Neural cell (in vitro differentiated cells): ENCODE measurements at regions not wholly inside any gene's neighbourhood (a gene's known extent, or its start where the extent isn't known, plus 50 kb on each side); places are given as distances from the start of the nearest gene placed in this dataset.
"Not testable (repeated sequence)": the region's sequence is repeated elsewhere in the genome, so short reads cannot be mapped to it uniquely, and the experiment has no call there.

ENCODE experiments used
- H2AFZ ChIP-seq: fragments of 200-600, 300-800 bp; sonication (generic), shearing (Covaris generic); 2 replicates; pipeline ENCODE4 v1.6.0; 2014; ENCODE audit warnings: low read depth, mild to moderate bottlenecking, antibody characterized with exemption, low read length, moderate library complexity
- H3F3A ChIP-seq: fragments of 200-600 bp; shearing (Covaris generic); 2 replicates; pipeline ENCODE4 v1.6.1; 2016; ENCODE audit warnings: mild to moderate bottlenecking, moderate library complexity, mixed read lengths, antibody characterized with exemption, low read length; ENCODE audit not compliant: insufficient read depth, poor library complexity, severe bottlenecking
- H3K27ac ChIP-seq: fragments of 200-600, 300-800 bp; sonication (generic), shearing (Covaris generic); 2 replicates; pipeline ENCODE4 v1.5.1; 2014; ENCODE audit warnings: mild to moderate bottlenecking, low read length, moderate library complexity
- H3K27me3 ChIP-seq: fragments of 300-800, 200-600 bp; sonication (generic), shearing (Covaris generic); 2 replicates; pipeline ENCODE4 v1.6.0; 2014; ENCODE audit warnings: mild to moderate bottlenecking, low read depth, low read length, moderate library complexity; ENCODE audit not compliant: insufficient read depth
- H3K36me3 ChIP-seq: fragments of 300-800, 200-600 bp; sonication (generic), shearing (Covaris generic); 2 replicates; pipeline ENCODE4 v1.5.1; 2014; ENCODE audit warnings: mild to moderate bottlenecking, antibody characterized with exemption, low read length, moderate library complexity; ENCODE audit not compliant: insufficient read depth
- H3K4me2 ChIP-seq: fragments of 300-800, 200-600 bp; sonication (generic), shearing (Covaris generic); 2 replicates; pipeline ENCODE4 v1.6.0; 2014; ENCODE audit warnings: mild to moderate bottlenecking, low read length
- H3K4me3 ChIP-seq: fragments of 300-800, 200-600 bp; sonication (generic), shearing (Covaris generic); 2 replicates; pipeline ENCODE4 v1.5.1; 2014; ENCODE audit warnings: mild to moderate bottlenecking, low read length, moderate library complexity
- H3K79me2 ChIP-seq: fragments of 200-600 bp; shearing (Covaris generic); replicated peaks from 2 replicates; pipeline ENCODE4 v1.6.0; 2014; ENCODE audit warnings: mild to moderate bottlenecking, low read length, moderate library complexity; ENCODE audit not compliant: insufficient read depth
- H3K9ac ChIP-seq: fragments of 300-800, 200-600 bp; sonication (generic), shearing (Covaris generic); 2 replicates; pipeline ENCODE4 v1.6.1; 2016; ENCODE audit warnings: mild to moderate bottlenecking, low read length, mixed read lengths
- H3K9me2 ChIP-seq: fragments of 200-600 bp; shearing (Covaris generic); 2 replicates; pipeline ENCODE4 v1.6.1; 2016; ENCODE audit warnings: mild to moderate bottlenecking, low read length, mixed read lengths; ENCODE audit not compliant: insufficient read depth
- H3K9me3 ChIP-seq: fragments of 200-600, 300-800 bp; sonication (generic), shearing (Covaris generic); 2 replicates; pipeline ENCODE4 v1.6.1; 2016; ENCODE audit warnings: mild to moderate bottlenecking, mixed run types, low read length, moderate library complexity, mixed read lengths
- H4K20me1 ChIP-seq: fragments of 200-600 bp; shearing (Covaris generic); 2 replicates; pipeline ENCODE4 v1.6.1; 2016; ENCODE audit warnings: mild to moderate bottlenecking, mixed run types; ENCODE audit not compliant: insufficient read depth
- EP300 ChIP-seq: fragments of 450-650 bp; conservative IDR thresholded peaks from 2 replicates; pipeline ENCODE4 v1.6.1; 2014; ENCODE audit warnings: antibody characterized with exemption, mild to moderate bottlenecking, moderate library complexity; ENCODE audit not compliant: poor library complexity, severe bottlenecking
- EZH2 ChIP-seq: fragments of 200-600, 300-800 bp; shearing (Covaris generic), sonication (generic); IDR thresholded peaks from 2 replicates; pipeline ENCODE4 v1.6.1; 2014; ENCODE audit warnings: antibody characterized with exemption, low read length, borderline replicate concordance, mild to moderate bottlenecking; ENCODE audit not compliant: insufficient read depth, poor library complexity, severe bottlenecking
- MXI1 ChIP-seq: fragments of 450-650 bp; conservative IDR thresholded peaks from 2 replicates; pipeline ENCODE4 v1.6.1; 2014; ENCODE audit warnings: antibody characterized with exemption, mild to moderate bottlenecking; ENCODE audit not compliant: poor library complexity, severe bottlenecking
- POLR2AphosphoS5 ChIP-seq: IDR thresholded peaks from 2 replicates; pipeline ENCODE4 v1.6.1; 2012
- RAD21 ChIP-seq: fragments of 450-650 bp; conservative IDR thresholded peaks from 2 replicates; pipeline ENCODE4 v1.6.1; 2014; ENCODE audit warnings: antibody characterized with exemption, mild to moderate bottlenecking, moderate library complexity
- SMC3 ChIP-seq: fragments of 450-650 bp; conservative IDR thresholded peaks from 2 replicates; pipeline ENCODE4 v1.6.1; 2014; ENCODE audit warnings: antibody characterized with exemption, mild to moderate bottlenecking, moderate library complexity; ENCODE audit not compliant: poor library complexity
- TAF1 ChIP-seq: IDR thresholded peaks from 2 replicates; pipeline ENCODE4 v1.6.1; 2012; ENCODE audit warnings: low read depth
- TF ChIP-seq, protein P1 (sequence below): IDR thresholded peaks from 2 replicates; pipeline ENCODE4 v1.6.1; 2012; ENCODE audit warnings: borderline replicate concordance
- TF ChIP-seq, protein P2 (sequence below): fragments of 450-650 bp; IDR thresholded peaks from 2 replicates; pipeline ENCODE4 v1.5.1; 2014; ENCODE audit warnings: antibody characterized with exemption, mild to moderate bottlenecking, moderate library complexity; ENCODE audit not compliant: poor library complexity, severe bottlenecking

DNA sequence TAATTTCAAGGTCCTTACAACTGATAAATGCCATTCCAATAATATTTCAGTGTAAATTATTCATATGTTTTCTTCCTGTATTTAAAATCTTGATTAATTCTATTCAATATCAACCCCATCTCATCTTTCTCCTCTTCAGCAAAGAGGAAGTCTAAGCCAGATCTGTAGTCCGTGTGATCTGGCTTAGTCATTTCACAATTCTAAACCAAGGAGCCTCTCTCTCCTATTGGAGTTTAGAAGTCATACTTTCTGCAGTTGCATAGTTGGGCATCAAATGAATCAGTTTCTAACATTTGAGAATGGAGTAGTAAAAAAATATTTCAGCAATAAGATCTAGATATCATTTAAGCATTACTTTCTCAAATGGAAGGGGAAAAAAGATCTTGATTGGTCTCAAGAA lies 354.9 kb downstream of the JRKL start:
- H4K20me1 ChIP-seq, result no peaks in the 10 kb centered on the region
- H3K9ac ChIP-seq, result no peak overlapping the region
- no peak overlapping the region for H3K4me2 ChIP-seq

DNA sequence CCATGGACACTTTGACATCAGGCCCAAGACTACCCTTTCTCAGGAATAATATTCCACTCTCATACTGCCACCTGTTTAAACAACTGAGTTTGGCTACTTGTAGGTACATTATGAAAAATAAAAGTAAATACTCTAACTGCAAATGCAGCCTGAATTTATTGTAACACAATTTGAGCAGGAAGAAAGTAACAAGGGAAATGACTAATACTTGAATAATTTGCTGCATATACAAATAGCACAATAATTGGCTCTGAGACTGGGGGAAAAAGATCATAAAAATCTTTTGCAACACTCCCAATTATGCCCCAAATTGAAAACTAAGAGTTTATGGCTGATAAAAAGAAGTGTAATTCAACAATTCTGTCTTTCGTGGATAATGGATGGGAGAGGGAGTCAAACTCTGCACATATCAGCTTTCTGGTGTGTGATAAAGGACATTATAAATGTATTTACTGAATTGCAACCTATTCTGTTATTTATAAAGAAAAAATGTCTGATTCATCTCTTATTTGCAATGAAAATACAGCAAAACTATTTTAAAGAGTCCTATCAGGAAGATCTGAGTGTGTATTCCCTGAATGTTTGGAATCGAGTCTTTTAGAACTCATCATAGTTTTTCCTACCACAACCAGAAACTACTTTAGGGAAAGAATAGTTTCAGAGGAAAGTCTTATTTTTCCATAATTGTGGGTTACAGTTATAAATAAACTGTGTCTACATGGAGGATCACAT lies 359.0 kb downstream of the JRKL start:
- Histone ChIP-seq H2AFZ (no peak overlapping the region), H3K36me3 (no peaks in the 10 kb centered on the region), H3K4me2 (no peak overlapping the region), H3K9me3 (no peaks in the 10 kb centered on the region), H3K27ac (no peak overlapping the region), H3K9ac (no peak overlapping the region), H3K79me2 (no peaks in the 10 kb centered on the region), H3F3A (no peaks in the 10 kb centered on the region), H4K20me1 (no peaks in the 10 kb centered on the region), H3K27me3 (no peaks in the 10 kb centered on the region), H3K4me3 (no peak overlapping the region), H3K9me2 (no peaks in the 10 kb centered on the region)
- no peak for TF ChIP-seq SMC3
- no peak for TF ChIP-seq TAF1
- TF ChIP-seq POLR2AphosphoS5, result no peak
- TF ChIP-seq, protein P1, sequence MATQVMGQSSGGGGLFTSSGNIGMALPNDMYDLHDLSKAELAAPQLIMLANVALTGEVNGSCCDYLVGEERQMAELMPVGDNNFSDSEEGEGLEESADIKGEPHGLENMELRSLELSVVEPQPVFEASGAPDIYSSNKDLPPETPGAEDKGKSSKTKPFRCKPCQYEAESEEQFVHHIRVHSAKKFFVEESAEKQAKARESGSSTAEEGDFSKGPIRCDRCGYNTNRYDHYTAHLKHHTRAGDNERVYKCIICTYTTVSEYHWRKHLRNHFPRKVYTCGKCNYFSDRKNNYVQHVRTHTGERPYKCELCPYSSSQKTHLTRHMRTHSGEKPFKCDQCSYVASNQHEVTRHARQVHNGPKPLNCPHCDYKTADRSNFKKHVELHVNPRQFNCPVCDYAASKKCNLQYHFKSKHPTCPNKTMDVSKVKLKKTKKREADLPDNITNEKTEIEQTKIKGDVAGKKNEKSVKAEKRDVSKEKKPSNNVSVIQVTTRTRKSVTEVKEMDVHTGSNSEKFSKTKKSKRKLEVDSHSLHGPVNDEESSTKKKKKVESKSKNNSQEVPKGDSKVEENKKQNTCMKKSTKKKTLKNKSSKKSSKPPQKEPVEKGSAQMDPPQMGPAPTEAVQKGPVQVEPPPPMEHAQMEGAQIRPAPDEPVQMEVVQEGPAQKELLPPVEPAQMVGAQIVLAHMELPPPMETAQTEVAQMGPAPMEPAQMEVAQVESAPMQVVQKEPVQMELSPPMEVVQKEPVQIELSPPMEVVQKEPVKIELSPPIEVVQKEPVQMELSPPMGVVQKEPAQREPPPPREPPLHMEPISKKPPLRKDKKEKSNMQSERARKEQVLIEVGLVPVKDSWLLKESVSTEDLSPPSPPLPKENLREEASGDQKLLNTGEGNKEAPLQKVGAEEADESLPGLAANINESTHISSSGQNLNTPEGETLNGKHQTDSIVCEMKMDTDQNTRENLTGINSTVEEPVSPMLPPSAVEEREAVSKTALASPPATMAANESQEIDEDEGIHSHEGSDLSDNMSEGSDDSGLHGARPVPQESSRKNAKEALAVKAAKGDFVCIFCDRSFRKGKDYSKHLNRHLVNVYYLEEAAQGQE, result no peak
- TF ChIP-seq, protein P2, sequence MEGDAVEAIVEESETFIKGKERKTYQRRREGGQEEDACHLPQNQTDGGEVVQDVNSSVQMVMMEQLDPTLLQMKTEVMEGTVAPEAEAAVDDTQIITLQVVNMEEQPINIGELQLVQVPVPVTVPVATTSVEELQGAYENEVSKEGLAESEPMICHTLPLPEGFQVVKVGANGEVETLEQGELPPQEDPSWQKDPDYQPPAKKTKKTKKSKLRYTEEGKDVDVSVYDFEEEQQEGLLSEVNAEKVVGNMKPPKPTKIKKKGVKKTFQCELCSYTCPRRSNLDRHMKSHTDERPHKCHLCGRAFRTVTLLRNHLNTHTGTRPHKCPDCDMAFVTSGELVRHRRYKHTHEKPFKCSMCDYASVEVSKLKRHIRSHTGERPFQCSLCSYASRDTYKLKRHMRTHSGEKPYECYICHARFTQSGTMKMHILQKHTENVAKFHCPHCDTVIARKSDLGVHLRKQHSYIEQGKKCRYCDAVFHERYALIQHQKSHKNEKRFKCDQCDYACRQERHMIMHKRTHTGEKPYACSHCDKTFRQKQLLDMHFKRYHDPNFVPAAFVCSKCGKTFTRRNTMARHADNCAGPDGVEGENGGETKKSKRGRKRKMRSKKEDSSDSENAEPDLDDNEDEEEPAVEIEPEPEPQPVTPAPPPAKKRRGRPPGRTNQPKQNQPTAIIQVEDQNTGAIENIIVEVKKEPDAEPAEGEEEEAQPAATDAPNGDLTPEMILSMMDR, result no peak
- TF ChIP-seq RAD21, result no peak
- TF ChIP-seq EP300, result no peak
- TF ChIP-seq EZH2, result no peak
- TF ChIP-seq MXI1, result no peak

More for the DNA sequence above, 354.9 kb downstream of the JRKL start:
- Histone ChIP-seq H3K27ac (no peak overlapping the region), H3K79me2 (no peaks in the 10 kb centered on the region), H3K4me3 (no peak overlapping the region), H3K27me3 (no peaks in the 10 kb centered on the region), H3K9me2 (no peaks in the 10 kb centered on the region), H2AFZ (no peak overlapping the region), H3K9me3 (no peaks in the 10 kb centered on the region), H3K36me3 (no peaks in the 10 kb centered on the region), H3F3A (no peaks in the 10 kb centered on the region)
- no peak for TF ChIP-seq MXI1
- no peak for TF ChIP-seq RAD21
- TF ChIP-seq EP300, result no peak
- TF ChIP-seq, protein P1, result no peak
- TF ChIP-seq EZH2, result no peak
- TF ChIP-seq SMC3, result no peak
- no peak for TF ChIP-seq POLR2AphosphoS5
- TF ChIP-seq, protein P2, result no peak
- TF ChIP-seq TAF1, result no peak

DNA sequence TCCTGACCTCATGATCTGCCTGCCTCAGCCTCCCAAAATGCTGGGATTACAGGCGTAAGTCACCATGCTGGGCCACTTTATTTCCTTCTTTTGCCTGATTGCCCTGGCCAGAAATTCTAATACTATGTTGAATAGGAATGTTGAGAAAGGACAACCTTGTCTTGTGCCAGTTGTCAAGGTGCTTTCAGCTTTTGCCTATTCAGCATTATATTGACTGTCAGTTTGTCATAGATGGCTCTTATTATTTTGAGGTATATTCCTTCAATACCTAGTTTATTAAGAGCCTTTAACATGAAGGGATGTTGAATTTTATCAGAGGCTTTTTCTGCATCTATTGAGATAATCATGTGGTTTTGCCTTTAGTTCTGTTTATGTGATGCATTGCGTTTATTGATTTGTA lies 362.0 kb downstream of the JRKL start:
- not testable (repeated sequence) for H3K9me2 ChIP-seq, H3K27me3 ChIP-seq, H3K27ac ChIP-seq, H3K79me2 ChIP-seq, H3K4me3 ChIP-seq, H3K4me2 ChIP-seq, H3K9me3 ChIP-seq, H2AFZ ChIP-seq, H3F3A ChIP-seq, H3K36me3 ChIP-seq, H3K9ac ChIP-seq, H4K20me1 ChIP-seq
